PC-9 (cell line): ENCODE measurements at regions not wholly inside any gene's neighbourhood (a gene's known extent, or its start where the extent isn't known, plus 50 kb on each side); places are given as distances from the start of the nearest gene placed in this dataset.

Experiments used
- BruUV-seq: library from RNA; stranded (reverse); fragments of 400-500 nt; replicated peaks from 2 replicates; lab custom pipeline; 2021; lab: Mats Ljungman, UMichigan
- CTCF ChIA-PET: fragments of 300-600 bp; sonication (Branson Sonifier 250); formaldehyde crosslinking; loops from one replicate; lab custom pipeline; 2022; ENCODE audit warnings: antibody characterized with exemption; lab: Charles Lee
- POLR2A ChIA-PET: fragments of 300-600 bp; sonication (Branson Sonifier 250); formaldehyde crosslinking; loops from one replicate; lab custom pipeline; 2022; ENCODE audit warnings: antibody characterized with exemption; ENCODE audit not compliant: unreplicated experiment; lab: Charles Lee
- DNase-seq, 2 experiments: peaks; one replicate each; pipeline versions ENCODE4 v3.0.0 to v3.0.0-alpha.2; 2015 to 2022; ENCODE audit warnings: mixed read lengths in 1 of 2
- H2AFZ ChIP-seq: fragments of 200-600 bp; sonication (generic); 2 replicates; pipeline ENCODE4 v1.8.1; 2017; ENCODE audit warnings: antibody characterized with exemption
- H3F3A ChIP-seq: fragments of 200-600 bp; sonication (generic); 2 replicates; pipeline ENCODE4 v1.8.1; 2017; ENCODE audit warnings: antibody characterized with exemption, mild to moderate bottlenecking, low read depth; ENCODE audit not compliant: insufficient read depth
- H3K27ac ChIP-seq: fragments of 200-600 bp; sonication (generic); 2 replicates; pipeline ENCODE4 v1.6.1; 2016; ENCODE audit warnings: mixed run types
- H3K27me3 ChIP-seq: fragments of 200-600 bp; sonication (generic); 2 replicates; pipeline ENCODE4 v1.6.1; 2016; ENCODE audit warnings: low read depth, mixed run types; ENCODE audit not compliant: insufficient read depth
- H3K36me3 ChIP-seq: fragments of 200-600 bp; sonication (generic); 2 replicates; pipeline ENCODE4 v1.6.1; 2016; ENCODE audit warnings: low read depth, mixed run types
- H3K4me1 ChIP-seq: fragments of 200-600 bp; sonication (generic); replicated peaks from 2 replicates; pipeline ENCODE4 v1.6.1; 2016; ENCODE audit warnings: mixed run types; ENCODE audit not compliant: insufficient read depth
- H3K4me2 ChIP-seq: fragments of 200-600 bp; sonication (generic); 2 replicates; pipeline ENCODE4 v1.6.1; 2017; ENCODE audit warnings: mixed run types
- H3K4me3 ChIP-seq: fragments of 200-600 bp; sonication (generic); 2 replicates; pipeline ENCODE4 v1.6.1; 2016; ENCODE audit warnings: mixed run types
- H3K79me2 ChIP-seq: fragments of 200-600 bp; sonication (generic); 2 replicates; pipeline ENCODE4 v1.6.1; 2017; ENCODE audit warnings: low read depth, mixed run types
- H3K9me2 ChIP-seq: fragments of 200-600 bp; sonication (generic); 2 replicates; pipeline ENCODE4 v1.8.1; 2017; ENCODE audit warnings: mild to moderate bottlenecking; ENCODE audit not compliant: insufficient read depth
- H3K9me3 ChIP-seq: fragments of 200-600 bp; sonication (generic); 2 replicates; pipeline ENCODE4 v1.8.1; 2016; ENCODE audit warnings: low read depth; ENCODE audit not compliant: insufficient read depth
- H4K20me1 ChIP-seq: fragments of 200-600 bp; sonication (generic); 2 replicates; pipeline ENCODE4 v1.8.1; 2017; ENCODE audit not compliant: insufficient read depth
- CTCF ChIP-seq: fragments of 200-600 bp; sonication (generic); conservative IDR thresholded peaks from 2 replicates; pipeline ENCODE4 v1.6.1; 2017; ENCODE audit warnings: mixed run types, antibody characterized with exemption, mild to moderate bottlenecking, moderate library complexity
- EZH2 ChIP-seq: fragments of 200-600 bp; sonication (generic); IDR thresholded peaks from 2 replicates; pipeline ENCODE4 v1.8.0; 2017; ENCODE audit warnings: antibody characterized with exemption, low read depth
- intact Hi-C: fragments of 100-400 bp; cut with micrococcal nuclease; formaldehyde crosslinking; loops from one replicate; pipeline ENCODE4 v1.10.0; 2022; ENCODE audit not compliant: unreplicated experiment

- no peaks in the 10 kb centered on the region for H3K79me2 ChIP-seq
- H3F3A ChIP-seq, result no peaks in the 10 kb centered on the region
- no peak overlapping the region for H3K4me2 ChIP-seq
- CTCF ChIA-PET, result interaction anchor here (0.6 kb wide), 1 partner anchor 55 kb away, joined by 6 read pairs; no protein-coding TSS in a partner anchor
- no peak overlapping the region for H2AFZ ChIP-seq
- no peaks in the 10 kb centered on the region for H3K36me3 ChIP-seq
- no TSS peak for BruUV-seq
- H3K27me3 ChIP-seq, result no peaks in the 10 kb centered on the region
- no peaks in the 10 kb centered on the region for H4K20me1 ChIP-seq
- H3K4me3 ChIP-seq, result no peak overlapping the region
- H3K4me1 ChIP-seq, result peaks cover 8% of the 10 kb centered on the region; the same call in 1 of the 2 replicates
- no peak for TF ChIP-seq CTCF
- no peak for TF ChIP-seq EZH2
- POLR2A ChIA-PET, result no interaction called here
- H3K9me2 ChIP-seq, result no peaks in the 10 kb centered on the region
- H3K9me3 ChIP-seq, result no peaks in the 10 kb centered on the region
- H3K27ac ChIP-seq, result no peak overlapping the region
- DNase-seq, result no peak
- intact Hi-C loops, result no loop called here
Measured at GRCh38 chr10:3651969-3652653, 132.9 kb downstream of the KLF6 start.

GRCh38 chr10:3648576-3648975 is 136.4 kb downstream of the KLF6 start:
- H3K9me3 ChIP-seq, result no peaks in the 10 kb centered on the region
- no peaks in the 10 kb centered on the region for H4K20me1 ChIP-seq
- H2AFZ ChIP-seq, result no peak overlapping the region
- no peaks in the 10 kb centered on the region for H3K4me1 ChIP-seq
- H3K79me2 ChIP-seq, result no peaks in the 10 kb centered on the region
- H3K27me3 ChIP-seq, result no peaks in the 10 kb centered on the region
- H3K27ac ChIP-seq, result no peak overlapping the region
- intact Hi-C loops, result no loop called here
- no peaks in the 10 kb centered on the region for H3K9me2 ChIP-seq
- no peaks in the 10 kb centered on the region for H3F3A ChIP-seq
- no TSS peak for BruUV-seq
- ChIA-PET CTCF (no interaction called here), POLR2A (interaction anchor here (0.6 kb wide), 2 partner anchors 11 to 162 kb away, joined by 3 to 14 read pairs; no protein-coding TSS in a partner anchor)
- no peak for DNase-seq
- H3K4me2 ChIP-seq, result no peak overlapping the region
- TF ChIP-seq CTCF, result no peak
- no peak for TF ChIP-seq EZH2
- H3K36me3 ChIP-seq, result no peaks in the 10 kb centered on the region
- H3K4me3 ChIP-seq, result no peak overlapping the region

- no peak for TF ChIP-seq EZH2
- ChIA-PET CTCF (no interaction called here), POLR2A (interaction anchor here (0.6 kb wide), 3 partner anchors 12 to 162 kb away, joined by 3 to 14 read pairs (median 9); no protein-coding TSS in a partner anchor)
- H3K79me2 ChIP-seq, result no peaks in the 10 kb centered on the region
- no peaks in the 10 kb centered on the region for H3K36me3 ChIP-seq
- intact Hi-C loops, result no loop called here
- BruUV-seq, result no TSS peak
- H3K4me2 ChIP-seq, result no peak overlapping the region
- H3K27ac ChIP-seq, result no peak overlapping the region
- no peaks in the 10 kb centered on the region for H3K27me3 ChIP-seq
- H3K9me3 ChIP-seq, result no peaks in the 10 kb centered on the region
- no peaks in the 10 kb centered on the region for H3K4me1 ChIP-seq
- no peak for DNase-seq
- no peaks in the 10 kb centered on the region for H4K20me1 ChIP-seq
- no peak overlapping the region for H3K4me3 ChIP-seq
- no peak overlapping the region for H2AFZ ChIP-seq
- no peaks in the 10 kb centered on the region for H3F3A ChIP-seq
- H3K9me2 ChIP-seq, result no peaks in the 10 kb centered on the region
Measured at GRCh38 chr10:3648170-3648569, 136.8 kb downstream of the KLF6 start.
